Endothelial cell of umbilical vein (primary cell): ENCODE measurements at regions not wholly inside any gene's neighbourhood (a gene's known extent, or its start where the extent isn't known, plus 50 kb on each side); places are given as distances from the start of the nearest gene placed in this dataset.

ENCODE experiments used
- BruUV-seq: library from RNA; stranded (reverse); fragments of 400-500 nt; replicated peaks from 2 replicates; lab custom pipeline; 2021; lab: Mats Ljungman, UMichigan
- CTCF ChIA-PET: fragments of 300-600, 350-600 bp; sonication (Branson Sonifier 250); formaldehyde crosslinking; loops from one replicate; lab custom pipeline; 2021; ENCODE audit warnings: antibody characterized with exemption, inconsistent platforms; lab: Charles Lee
- POLR2A ChIA-PET: fragments of 300-600, 350-600 bp; sonication (Branson Sonifier 250); formaldehyde crosslinking; loops from one replicate; lab custom pipeline; 2021; ENCODE audit warnings: antibody characterized with exemption, inconsistent platforms; lab: Charles Lee
- DNase-seq: peaks from one replicate; pipeline ENCODE4 v3.0.0-alpha.2; 2011; ENCODE audit warnings: low read depth, low spot score
- FAIRE-seq: peaks from 2 replicates; lab custom pipeline; 2011; peaks lifted over from hg19 to GRCh38; lab: Jason Lieb, UNC
- H2AFZ ChIP-seq: 2 replicates; pipeline ENCODE4 v1.6.0; 2012; ENCODE audit warnings: low read depth, low read length, control low read depth, inconsistent platforms
- H3K27ac ChIP-seq: 2 replicates; pipeline ENCODE4 v1.5.1; 2011; ENCODE audit warnings: low read depth, mild to moderate bottlenecking, control low read depth, low read length, moderate library complexity; ENCODE audit not compliant: insufficient read depth
- H3K27me3 ChIP-seq, 2 experiments: 2 replicates each; pipeline versions ENCODE4 v1.6.0 to v1.6.1; 2011; ENCODE audit warnings: low read length in 2 of 2, mixed read lengths in 1 of 2; ENCODE audit not compliant: control insufficient read depth in 2 of 2, insufficient read depth in 2 of 2
- H3K36me3 ChIP-seq, 2 experiments: 2 replicates in 1 of 2; 3 replicates in 1 of 2; pipeline ENCODE4 v1.5.1; 2011; ENCODE audit warnings: low read length in 2 of 2, mild to moderate bottlenecking in 1 of 2, moderate library complexity in 1 of 2; ENCODE audit not compliant: control insufficient read depth in 2 of 2, insufficient read depth in 2 of 2; ENCODE audit errors: extremely low read depth in 1 of 2
- H3K4me1 ChIP-seq: 3 replicates; pipeline ENCODE4 v1.5.1; 2011; ENCODE audit warnings: mild to moderate bottlenecking, low read length; ENCODE audit not compliant: control insufficient read depth, insufficient read depth; ENCODE audit errors: extremely low read depth
- H3K4me2 ChIP-seq: 2 replicates; pipeline ENCODE4 v1.6.1; 2011; ENCODE audit warnings: low read length, control low read depth, mixed read lengths; ENCODE audit not compliant: insufficient read depth
- H3K4me3 ChIP-seq, 3 experiments: fragments of 200-600 bp in 1 of 3; sonication (generic), shearing (Covaris generic) in 1 of 3; replicated peaks in 1 of 3; 2 replicates each; pipeline ENCODE4 v1.5.1; 2011 to 2016; ENCODE audit warnings: control low read depth in 3 of 3, low read length in 3 of 3, mild to moderate bottlenecking in 2 of 3, inconsistent platforms in 1 of 3, low read depth in 1 of 3, moderate library complexity in 1 of 3; ENCODE audit not compliant: insufficient read depth in 1 of 3
- H3K79me2 ChIP-seq: 2 replicates; pipeline ENCODE4 v1.6.0; 2012; ENCODE audit warnings: low read length, inconsistent platforms; ENCODE audit not compliant: control insufficient read depth, insufficient read depth
- H3K9ac ChIP-seq: replicated peaks from 2 replicates; pipeline ENCODE3; 2011; ENCODE audit warnings: low read length, control low read depth; ENCODE audit not compliant: insufficient read depth; ENCODE audit errors: extremely low read depth
- H3K9me1 ChIP-seq: replicated peaks from 3 replicates; pipeline ENCODE4 v1.6.0; 2011; ENCODE audit warnings: mild to moderate bottlenecking, low read length; ENCODE audit not compliant: control insufficient read depth, insufficient read depth; ENCODE audit errors: extremely low read depth
- H3K9me3 ChIP-seq: replicated peaks from 2 replicates; pipeline ENCODE4 v1.5.1; 2012; ENCODE audit warnings: low read length, inconsistent platforms; ENCODE audit not compliant: control insufficient read depth, insufficient read depth
- H4K20me1 ChIP-seq: replicated peaks from 2 replicates; pipeline ENCODE3; 2011; ENCODE audit warnings: mild to moderate bottlenecking, low read length; ENCODE audit not compliant: control insufficient read depth, insufficient read depth; ENCODE audit errors: extremely low read depth
- CTCF ChIP-seq, 2 donors: IDR thresholded peaks; 1 replicate in 1 of 2; 2 replicates in 1 of 2; pipeline ENCODE4 v1.5.1; 2011; ENCODE audit warnings: low read length in 2 of 2, mild to moderate bottlenecking in 2 of 2, moderate library complexity in 2 of 2, control low read depth in 1 of 2, inconsistent platforms in 1 of 2, low read depth in 1 of 2; ENCODE audit not compliant: insufficient read depth in 1 of 2; ENCODE audit errors: extremely low read depth in 1 of 2
- EZH2 ChIP-seq: IDR thresholded peaks from 2 replicates; pipeline ENCODE4 v1.6.1; 2012; ENCODE audit warnings: borderline replicate concordance, low read depth, mild to moderate bottlenecking, moderate library complexity, low read length, inconsistent platforms; ENCODE audit not compliant: severe bottlenecking
- FOS ChIP-seq: IDR thresholded peaks from 2 replicates; pipeline ENCODE4 v1.6.1; 2011; ENCODE audit warnings: mild to moderate bottlenecking, low read length, moderate library complexity, borderline replicate concordance; ENCODE audit not compliant: insufficient read depth
- GATA2 ChIP-seq: IDR thresholded peaks from 2 replicates; pipeline ENCODE4 v1.7.0; 2011; ENCODE audit warnings: low read depth, mild to moderate bottlenecking, moderate library complexity, mixed read lengths, low read length; ENCODE audit not compliant: insufficient read length, insufficient read depth
- JUN ChIP-seq: IDR thresholded peaks from 2 replicates; pipeline ENCODE4 v1.6.1; 2011; ENCODE audit warnings: borderline replicate concordance, low read depth; ENCODE audit not compliant: insufficient read length, insufficient read depth
- MAX ChIP-seq: IDR thresholded peaks from 2 replicates; pipeline ENCODE4 v1.6.1; 2011; ENCODE audit not compliant: insufficient read depth, insufficient read length
- MYC ChIP-seq: IDR thresholded peaks from one replicate; pipeline ENCODE4 v1.6.1; 2011; ENCODE audit warnings: mild to moderate bottlenecking, low read depth, low read length
- POLR2A ChIP-seq: IDR thresholded peaks from 2 replicates; pipeline ENCODE4 v1.6.1; 2012; ENCODE audit warnings: low read depth, mild to moderate bottlenecking, control low read depth, low read length
- POLR2AphosphoS5 ChIP-seq: IDR thresholded peaks from 2 replicates; pipeline ENCODE4 v1.6.1; 2012; ENCODE audit warnings: low read depth, mild to moderate bottlenecking, control low read depth, low read length, moderate library complexity; ENCODE audit not compliant: insufficient read depth
- dilution Hi-C: fragments of 300-500 bp; cut with MboI; formaldehyde crosslinking; loops from one replicate; pipeline ENCODE4 v1.15.0; 2019; ENCODE audit warnings: low sequenced_read_pairs; ENCODE audit not compliant: extremely low pct_ligation_motif_present
- intact Hi-C: fragments of 100-400 bp; cut with micrococcal nuclease; formaldehyde crosslinking; loops from one replicate; pipeline ENCODE4 v1.10.0; 2022

GRCh38 chr12:54723379-54724256 lies 75.5 kb upstream of the DCD start:
- peak; percentile 24 for DNase-seq
- no peaks in the 10 kb centered on the region for H4K20me1 ChIP-seq
- dilution Hi-C loops (no loop called here), intact Hi-C loops (loop anchor here (1.0 kb wide), 1 partner anchor 235 kb away; no protein-coding TSS in a partner anchor)
- H3K36me3 ChIP-seq, result no peaks in the 10 kb centered on the region
- no peaks in the 10 kb centered on the region for H3K79me2 ChIP-seq
- no peak overlapping the region for H3K27ac ChIP-seq
- H3K4me2 ChIP-seq, result no peak overlapping the region
- POLR2A ChIA-PET, result no interaction called here
- no peaks in the 10 kb centered on the region for H3K9me3 ChIP-seq
- no TSS peak for BruUV-seq
- no peak overlapping the region for H3K4me3 ChIP-seq
- H3K4me1 ChIP-seq, result no peaks in the 10 kb centered on the region
- peak; percentile 44 to 62 for TF ChIP-seq CTCF (IDR thresholded peaks at IDR 0.05; ENCODE audit: extremely low read depth in 1 of 2, insufficient read depth in 1 of 2, low read depth in 1 of 2, low read length in 2 of 2)
- TF ChIP-seq MYC, result no peak
- H3K27me3 ChIP-seq, result peaks cover 1 to 2% of the 10 kb centered on the region in 2 experiments
- FAIRE-seq, result peak; percentile 80
- H3K9ac ChIP-seq, result no peak overlapping the region
- no peaks in the 10 kb centered on the region for H3K9me1 ChIP-seq
- CTCF ChIA-PET, result interaction anchor here (0.6 to 2.4 kb wide), 11 partner anchors 11 to 344 kb away, joined by 3 to 14 read pairs (median 9); no protein-coding TSS in a partner anchor
- no peak overlapping the region for H2AFZ ChIP-seq

GRCh38 chr12:54721312-54721711 lies 73.1 kb upstream of the DCD start:
- Histone ChIP-seq H3K4me2 (no peak overlapping the region), H3K4me3 (no peak overlapping the region), H3K9ac (no peak overlapping the region), H3K79me2 (no peaks in the 10 kb centered on the region), H4K20me1 (no peaks in the 10 kb centered on the region), H3K36me3 (no peaks in the 10 kb centered on the region), H3K4me1 (no peaks in the 10 kb centered on the region), H2AFZ (no peak overlapping the region), H3K9me3 (no peaks in the 10 kb centered on the region), H3K27me3 (peaks cover 1 to 2% of the 10 kb centered on the region in 2 experiments), H3K27ac (no peak overlapping the region), H3K9me1 (no peaks in the 10 kb centered on the region)
- no TSS peak for BruUV-seq
- dilution Hi-C loops (no loop called here), intact Hi-C loops (no loop called here)
- ChIA-PET CTCF (no interaction called here), POLR2A (no interaction called here)
- FAIRE-seq, result no peak
- no peak for TF ChIP-seq CTCF (IDR thresholded peaks at IDR 0.05; ENCODE audit: extremely low read depth in 1 of 2, insufficient read depth in 1 of 2, low read depth in 1 of 2, low read length in 2 of 2)
- no peak for TF ChIP-seq GATA2
- TF ChIP-seq EZH2, result no peak
- TF ChIP-seq POLR2AphosphoS5, result no peak
- no peak for TF ChIP-seq FOS
- TF ChIP-seq POLR2A, result no peak
- no peak for TF ChIP-seq MYC
- TF ChIP-seq MAX, result no peak
- no peak for TF ChIP-seq JUN
- no peak for DNase-seq
